ENCODE measurements at regions not wholly inside any gene's neighbourhood (a gene's known extent, or its start where the extent isn't known, plus 50 kb on each side); places are given as distances from the start of the nearest gene placed in this dataset.
"Not testable (repeated sequence)": the region's sequence is repeated elsewhere in the genome, so short reads cannot be mapped to it uniquely, and the experiment has no call there.

DNA sequence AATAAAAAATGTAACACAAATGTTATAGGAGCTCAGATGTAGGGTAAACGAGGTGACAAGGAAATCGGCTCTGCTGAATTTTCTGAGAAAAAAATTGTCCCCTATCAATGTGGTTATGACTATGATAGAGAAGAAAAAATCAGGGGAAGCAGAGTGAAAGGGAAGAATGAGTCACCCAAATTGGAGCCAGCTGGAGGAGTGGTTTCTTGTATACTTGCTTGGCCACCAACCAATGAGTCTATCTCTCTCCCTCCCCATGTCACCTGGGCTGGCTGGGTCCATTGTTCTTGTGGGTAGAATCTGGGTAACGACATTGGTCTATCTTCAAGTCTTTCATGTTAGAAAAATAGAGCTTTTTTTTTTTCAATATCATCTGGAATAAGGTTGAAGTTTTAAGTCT is 196.6 kb upstream of the FLRT2 start:
- no peak for DNase-seq

DNA sequence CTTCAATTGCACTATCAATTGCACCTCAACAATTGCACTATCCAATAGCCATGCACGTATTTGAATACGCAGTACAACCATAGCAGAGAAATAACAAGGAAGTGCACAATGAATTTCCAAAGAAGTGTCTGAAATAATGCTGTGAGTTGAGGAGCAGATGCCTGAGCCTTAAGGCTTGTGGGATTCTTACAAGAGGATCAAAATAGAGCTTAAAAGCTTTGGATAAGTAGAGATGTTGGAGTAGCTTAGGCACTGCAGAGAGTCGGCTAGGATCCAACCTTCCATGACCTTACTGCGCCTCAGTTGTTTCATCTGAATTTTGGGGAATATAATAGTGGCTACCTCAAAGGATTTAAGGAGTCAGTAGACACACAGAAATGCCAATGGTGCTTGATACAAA is 196.1 kb upstream of the FLRT2 start:
- no peak for DNase-seq

DNA sequence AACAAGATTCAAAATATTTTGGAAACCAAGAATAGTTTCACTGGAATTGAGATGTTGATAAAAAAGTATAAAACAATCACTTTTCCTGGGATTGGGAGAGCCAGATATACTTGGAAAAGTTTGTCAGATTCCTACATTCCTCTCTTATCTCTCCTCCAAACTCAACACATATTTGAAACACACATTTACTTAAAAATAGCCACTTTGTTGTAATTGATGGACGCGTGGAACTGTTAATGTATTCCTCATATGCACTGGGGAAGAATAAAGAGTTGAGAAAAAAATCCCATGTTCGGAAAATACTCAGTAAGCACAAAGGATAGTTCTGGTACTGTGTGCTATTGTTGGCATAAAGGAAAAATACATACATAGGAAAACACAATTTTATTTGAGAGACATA is 195.6 kb upstream of the FLRT2 start:
- DNase-seq: no peak

DNA sequence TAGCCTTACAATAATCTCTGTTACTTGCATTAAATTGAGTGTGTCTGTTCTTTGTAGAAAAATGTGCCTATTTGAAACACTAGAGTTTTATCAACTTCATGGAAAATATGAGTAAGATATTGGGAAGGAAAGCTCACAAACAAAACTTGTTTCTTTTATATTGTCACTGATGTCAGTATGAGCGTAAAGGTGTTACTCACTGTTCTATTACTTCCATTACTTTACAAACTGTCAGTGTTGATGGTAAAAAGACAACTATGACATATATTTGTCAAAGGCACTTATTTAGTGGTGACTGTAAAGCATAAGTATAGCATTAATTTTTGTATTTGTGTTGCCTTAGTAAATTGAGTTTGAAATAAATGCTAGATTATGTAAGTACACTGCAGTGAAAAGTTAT is 193.7 kb upstream of the FLRT2 start:
- no peak for DNase-seq

DNA sequence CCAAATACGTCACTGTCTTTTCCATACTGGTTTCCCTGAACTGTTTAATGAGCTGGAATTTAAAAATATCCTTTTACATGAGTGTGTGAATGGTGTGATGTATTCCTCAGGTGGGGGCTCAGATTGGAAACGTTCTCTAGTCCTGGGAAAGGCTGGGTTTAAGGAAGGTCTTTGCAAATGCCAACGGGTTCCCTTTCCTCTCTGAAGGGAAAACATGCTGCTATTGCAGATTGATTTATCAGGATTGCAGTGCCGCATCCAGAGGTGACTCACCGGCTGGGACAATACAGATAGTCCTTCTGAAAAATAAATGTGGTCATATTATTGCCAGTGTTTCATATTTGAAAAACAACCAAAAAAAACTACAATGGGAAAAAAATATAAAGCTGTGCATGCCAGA is 193.1 kb upstream of the FLRT2 start:
- no peak for DNase-seq

DNA sequence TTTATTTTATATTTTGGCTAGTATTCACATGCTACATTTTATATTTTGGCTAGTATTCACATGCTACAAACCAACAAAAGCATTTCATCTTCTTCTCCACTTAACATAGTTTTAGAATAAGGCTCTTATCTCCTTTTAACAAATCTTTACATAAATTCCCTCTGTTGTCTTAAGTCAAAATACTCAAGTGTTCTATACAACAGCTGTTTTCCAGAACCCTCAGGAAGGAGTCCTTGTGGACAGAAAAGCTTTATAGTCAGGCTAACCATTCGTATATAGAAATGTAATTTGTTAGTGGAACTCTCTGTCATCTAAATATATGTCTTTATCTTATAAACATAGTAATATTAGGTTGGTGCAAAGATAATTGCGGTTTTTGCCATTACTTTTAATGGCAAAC is 191.0 kb upstream of the FLRT2 start:
- DNase-seq: no peak

DNA sequence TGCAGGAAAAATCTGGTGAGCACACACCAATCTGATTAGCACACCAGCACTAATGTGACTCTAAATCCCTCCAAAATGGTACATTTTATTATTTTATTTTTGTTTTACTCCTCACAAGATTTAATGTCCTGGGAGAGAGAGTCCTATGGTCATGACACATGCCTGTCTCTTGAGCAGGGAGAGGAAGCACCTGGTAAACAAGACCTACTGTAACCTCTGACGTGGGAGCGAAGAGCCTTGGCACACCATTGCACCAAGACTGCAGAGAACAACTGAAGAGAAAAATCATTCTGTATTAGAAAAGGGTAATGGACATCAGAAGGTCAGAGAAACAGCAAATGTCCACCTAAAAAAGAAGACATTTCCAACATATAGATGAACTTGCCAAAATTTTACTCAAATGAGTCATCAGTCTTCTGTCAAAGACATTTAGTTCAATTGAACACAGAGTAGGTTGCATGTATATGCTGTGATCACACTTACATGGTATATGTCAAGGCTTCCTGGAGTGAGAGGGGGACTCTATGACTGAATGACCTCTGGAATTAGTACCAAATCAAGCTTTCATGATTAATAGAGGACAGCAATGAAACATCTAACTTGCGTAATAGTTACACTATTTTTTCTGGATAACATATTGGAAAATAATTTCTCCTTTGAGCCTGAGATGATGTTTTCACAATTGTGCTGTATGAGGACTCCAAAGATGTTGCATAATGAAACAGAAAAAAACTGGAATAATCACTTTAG is 186.9 kb upstream of the FLRT2 start:
- DNase-seq: no peak

DNA sequence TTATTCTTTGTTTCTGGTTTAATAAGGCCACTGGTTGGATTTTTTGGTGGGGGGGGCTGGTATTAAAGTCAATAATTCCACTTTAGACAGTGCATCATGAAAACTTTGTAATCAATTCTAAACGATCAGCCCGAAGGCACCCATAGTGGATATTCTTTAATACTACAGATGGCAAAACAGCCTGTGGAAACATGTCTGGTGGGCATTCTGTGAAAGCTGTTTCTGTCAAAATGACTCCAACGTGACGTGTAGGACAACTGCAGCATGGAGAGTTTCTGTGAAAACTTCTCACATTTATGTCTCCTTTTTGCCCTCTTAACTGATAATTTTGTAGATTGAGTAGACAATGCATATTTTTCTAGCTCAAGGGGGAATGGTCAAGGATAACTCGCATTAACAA is 185.8 kb upstream of the FLRT2 start:
- DNase-seq: no peak

DNA sequence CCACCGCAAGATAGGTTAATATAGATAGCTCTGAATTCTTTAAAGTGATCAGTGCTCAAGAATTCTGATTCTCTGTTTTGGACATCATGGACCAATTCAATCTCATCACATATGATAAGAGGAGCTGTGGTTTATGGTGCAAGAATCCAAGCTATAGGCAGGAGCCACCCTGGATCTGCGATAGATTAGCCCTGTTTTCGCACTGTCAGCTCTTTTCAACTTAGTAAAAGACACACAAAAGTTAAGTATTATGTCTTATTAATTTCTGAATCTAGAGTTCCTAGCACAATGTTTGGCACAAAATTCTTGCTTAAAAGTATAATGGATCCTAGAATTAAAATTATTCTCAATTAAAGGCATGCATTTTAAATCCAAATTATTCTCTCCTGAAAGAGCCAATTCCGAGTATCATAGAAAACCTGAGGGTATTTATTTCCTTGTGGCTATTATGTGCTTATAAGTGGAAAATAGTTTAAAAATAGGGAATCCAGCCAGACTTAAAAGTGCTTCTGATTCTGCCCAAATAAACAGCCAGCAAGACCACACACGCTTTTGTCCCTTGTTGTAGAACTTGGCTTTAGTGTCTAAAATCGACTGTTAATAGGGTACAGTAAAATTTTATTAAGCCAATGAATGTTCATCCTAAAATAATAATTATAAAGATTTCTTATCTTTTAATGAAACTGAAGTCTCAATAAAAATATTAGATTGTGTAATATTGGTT is 184.9 kb upstream of the FLRT2 start:
- DNase-seq: no peak

DNA sequence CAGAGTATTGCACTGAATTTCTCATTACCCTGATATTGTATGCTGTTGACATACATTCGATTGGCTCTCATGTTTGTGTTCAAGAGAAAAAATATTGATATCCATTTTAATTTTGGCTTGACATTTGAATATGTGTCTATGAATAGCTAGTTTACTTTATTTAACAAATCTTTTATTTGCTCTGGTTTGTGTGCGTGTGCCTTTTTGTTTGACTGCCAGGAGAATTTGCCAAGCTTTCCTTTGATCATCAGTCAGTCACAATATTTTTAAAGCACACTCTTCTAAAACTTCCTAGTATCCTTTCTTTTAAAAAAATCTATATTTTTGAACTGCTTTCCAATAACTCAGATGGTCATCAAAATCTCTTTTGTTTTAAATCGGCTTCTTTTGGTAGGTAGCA is 179.3 kb upstream of the FLRT2 start:
- DNase-seq: no peak

DNA sequence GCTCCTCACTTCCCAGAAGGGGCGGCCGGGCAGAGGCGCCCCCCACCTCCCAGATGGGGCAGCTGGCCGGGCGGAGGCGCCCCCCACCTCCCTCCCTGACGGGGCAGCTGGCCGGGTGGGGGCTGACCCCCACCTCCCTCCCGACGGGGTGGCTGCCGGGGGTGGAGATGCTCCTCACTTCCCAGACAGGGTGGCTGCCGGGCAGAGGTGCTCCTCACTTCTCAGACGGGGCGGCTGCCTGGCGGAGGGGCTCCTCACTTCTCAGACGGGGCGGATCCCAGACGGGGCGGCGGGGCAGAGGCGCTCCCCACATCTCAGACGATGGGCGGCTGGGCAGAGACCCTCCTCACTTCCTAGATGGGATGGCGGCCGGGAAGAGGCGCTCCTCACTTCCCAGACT is 177.4 kb upstream of the FLRT2 start:
- DNase-seq: not testable (repeated sequence)

DNA sequence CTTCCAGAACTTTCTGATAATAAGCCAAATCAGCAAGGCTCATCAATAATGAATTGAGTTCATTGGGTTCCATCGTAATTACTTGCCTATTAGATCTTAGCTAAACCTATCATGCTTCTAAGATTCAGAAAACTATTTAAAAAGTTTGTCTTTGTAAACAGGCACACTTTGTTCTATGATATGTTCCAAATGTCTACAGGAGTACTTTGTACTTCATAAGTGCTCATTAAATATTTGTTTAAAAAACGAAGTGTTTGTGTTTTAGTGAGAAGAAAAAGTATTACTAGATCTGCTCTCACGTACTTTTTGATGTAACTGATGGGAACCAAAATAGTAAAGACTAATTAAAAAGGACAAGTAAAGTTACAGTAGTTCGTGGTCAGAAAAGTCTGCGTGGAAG is 172.8 kb upstream of the FLRT2 start:
- DNase-seq: no peak

DNA sequence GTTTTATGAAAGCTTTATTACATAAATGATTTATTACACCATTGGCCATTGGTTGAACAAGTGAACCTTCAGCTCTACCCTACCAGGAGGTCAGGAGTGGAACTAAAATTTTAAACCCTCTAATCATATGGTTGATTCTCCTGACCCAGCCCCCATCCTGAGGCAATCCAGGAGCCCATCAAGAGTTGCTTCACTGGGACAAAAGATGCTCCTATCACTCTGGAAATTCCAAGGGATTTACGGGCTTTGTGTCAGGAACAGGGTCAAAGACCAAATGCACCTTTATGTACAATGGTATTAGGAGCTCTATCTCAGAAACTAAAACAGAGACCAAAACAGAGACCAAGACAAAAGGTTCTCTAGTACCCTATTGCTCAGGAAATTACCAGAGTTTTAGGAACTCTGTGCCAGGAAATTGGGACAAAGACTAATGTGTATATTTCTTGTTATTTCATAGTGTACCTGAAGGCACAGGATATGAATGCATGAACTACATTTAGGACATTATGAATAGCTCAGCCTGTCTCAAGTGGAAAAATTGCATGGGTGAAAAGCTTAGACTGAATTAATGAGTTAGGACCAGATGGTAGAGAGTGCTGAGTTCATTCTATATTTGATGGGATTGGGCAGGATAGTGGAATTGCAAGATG is 171.7 kb upstream of the FLRT2 start:
- no peak for DNase-seq

DNA sequence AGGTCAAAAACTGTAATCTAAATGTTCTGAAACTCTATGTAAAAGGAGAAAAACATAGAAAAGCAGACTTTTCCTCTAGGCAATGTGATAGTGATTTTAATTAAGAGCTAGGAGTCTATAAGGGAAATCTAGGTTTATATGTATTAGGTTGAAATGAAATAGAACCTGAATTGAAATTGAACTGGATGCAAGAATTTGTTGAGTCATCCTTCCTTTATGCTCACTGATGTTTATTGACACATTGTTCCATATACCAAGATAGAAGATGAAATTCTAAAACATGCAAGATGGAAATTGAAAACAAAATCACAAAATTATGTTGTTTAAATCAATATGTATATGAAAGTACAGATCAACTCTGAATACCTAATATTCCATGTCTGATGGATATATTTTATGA is 170.4 kb upstream of the FLRT2 start:
- DNase-seq: no peak

DNA sequence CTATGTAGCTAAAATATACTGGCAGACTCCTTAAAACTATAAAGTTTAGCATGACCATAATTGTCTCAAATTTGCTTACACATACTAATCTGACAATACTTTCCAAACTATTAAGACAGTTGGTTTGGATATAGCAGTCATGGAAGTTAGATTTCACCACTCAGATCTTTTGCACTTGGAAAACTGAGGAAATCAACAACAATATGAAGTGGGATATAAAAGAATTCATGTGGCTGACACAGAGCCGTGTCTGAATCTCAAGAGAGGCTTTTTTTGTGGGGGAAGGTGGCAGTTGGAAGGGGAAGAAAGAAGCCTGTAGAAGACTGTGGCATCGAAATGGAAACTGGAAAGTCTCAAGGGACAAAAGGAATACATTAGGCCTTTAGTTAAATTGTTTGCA is 166.6 kb upstream of the FLRT2 start:
- DNase-seq: no peak

DNA sequence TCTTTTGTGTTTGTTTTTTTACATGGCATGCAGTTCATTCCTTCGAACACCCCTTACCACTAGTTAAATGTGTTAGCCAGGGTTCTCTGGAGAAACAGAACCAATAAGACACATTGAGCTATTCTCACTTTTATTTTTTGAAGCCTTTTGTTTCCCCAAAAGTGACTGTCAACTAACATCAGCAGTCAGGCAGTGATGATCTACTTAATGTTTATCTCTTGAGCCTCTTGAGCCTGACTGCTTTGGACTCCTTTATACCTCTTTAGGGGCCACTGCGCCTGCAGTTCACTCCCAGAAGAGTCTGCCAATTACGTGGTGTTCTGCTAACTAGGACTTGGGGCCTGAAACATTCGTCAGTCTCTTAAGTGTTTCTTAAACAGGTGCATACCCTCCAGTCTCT is 163.7 kb upstream of the FLRT2 start:
- no peak for DNase-seq

DNA sequence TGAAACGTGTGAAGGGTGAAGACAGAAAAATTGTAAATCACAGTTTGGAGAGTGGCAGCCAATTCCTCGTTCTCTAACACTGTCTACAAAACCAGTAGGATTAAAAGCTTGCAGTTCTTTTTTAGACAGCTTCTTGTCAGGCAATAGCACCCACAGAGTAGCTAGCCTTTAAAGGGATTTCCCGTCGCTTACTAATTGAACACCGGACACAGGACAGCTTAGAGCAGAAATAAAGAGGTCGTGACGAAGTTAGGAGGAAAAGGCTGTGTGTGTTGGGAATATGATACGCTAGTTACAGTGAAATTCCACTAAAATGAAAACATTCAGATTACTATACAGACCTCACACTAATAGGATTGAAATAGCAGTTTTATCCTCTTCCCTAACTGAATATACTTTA is 149.1 kb upstream of the FLRT2 start:
- no peak for DNase-seq

DNA sequence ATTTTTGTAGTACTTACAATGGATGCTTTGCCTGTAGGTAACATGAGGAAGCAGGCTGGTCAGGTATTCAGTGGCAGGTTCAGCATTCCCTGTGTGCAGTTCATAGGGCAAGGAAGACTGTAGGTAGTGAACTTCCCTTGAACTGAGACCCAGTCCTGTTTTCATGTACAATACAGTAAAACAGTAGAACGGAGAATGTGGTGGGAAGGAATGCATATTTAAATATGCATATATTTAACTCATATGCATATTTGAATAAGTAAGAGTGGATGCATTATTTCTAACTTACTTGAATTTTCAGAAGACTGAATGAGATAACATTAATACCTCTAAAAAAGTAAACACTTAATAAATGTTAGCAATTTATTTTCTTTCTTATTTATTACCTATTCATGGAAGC is 147.6 kb upstream of the FLRT2 start:
- DNase-seq: no peak

DNA sequence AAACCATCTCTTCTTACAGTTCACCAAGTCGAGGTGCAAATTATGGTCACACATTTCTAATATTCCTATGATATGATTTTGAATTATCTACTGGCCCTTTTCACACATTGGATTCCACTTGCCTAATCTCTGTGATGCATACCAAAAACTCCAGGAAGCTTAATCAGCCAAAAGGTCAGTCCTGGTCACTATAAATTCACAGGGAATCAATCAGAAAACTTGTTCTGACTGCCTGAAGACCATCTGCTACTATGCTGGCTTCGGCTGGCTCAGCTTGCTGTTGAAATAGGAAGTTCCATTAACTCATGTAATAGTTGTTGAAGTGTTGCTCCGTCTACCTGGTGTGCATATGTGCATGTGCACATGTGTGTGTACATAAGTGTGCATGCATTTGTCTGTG is 142.8 kb upstream of the FLRT2 start:
- no peak for DNase-seq

DNA sequence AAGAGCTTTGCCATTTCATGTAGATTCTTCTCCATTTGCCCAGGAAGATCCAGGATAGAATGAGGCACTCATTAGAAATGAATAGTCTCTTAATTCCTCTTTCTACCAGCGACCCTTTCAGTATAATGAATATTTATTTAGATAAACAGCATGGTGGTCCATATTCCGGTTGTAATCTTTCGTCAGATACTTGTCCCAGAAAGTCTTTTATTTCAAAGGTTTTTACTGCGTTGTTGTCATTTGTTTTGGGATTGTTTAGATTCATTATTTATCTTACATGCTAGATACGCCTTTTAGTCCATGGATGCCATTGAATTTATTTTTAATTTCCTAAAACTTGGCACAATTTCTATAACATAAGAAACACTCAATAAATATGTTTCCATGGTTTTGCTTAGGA is 139.7 kb upstream of the FLRT2 start:
- no peak for DNase-seq

DNA sequence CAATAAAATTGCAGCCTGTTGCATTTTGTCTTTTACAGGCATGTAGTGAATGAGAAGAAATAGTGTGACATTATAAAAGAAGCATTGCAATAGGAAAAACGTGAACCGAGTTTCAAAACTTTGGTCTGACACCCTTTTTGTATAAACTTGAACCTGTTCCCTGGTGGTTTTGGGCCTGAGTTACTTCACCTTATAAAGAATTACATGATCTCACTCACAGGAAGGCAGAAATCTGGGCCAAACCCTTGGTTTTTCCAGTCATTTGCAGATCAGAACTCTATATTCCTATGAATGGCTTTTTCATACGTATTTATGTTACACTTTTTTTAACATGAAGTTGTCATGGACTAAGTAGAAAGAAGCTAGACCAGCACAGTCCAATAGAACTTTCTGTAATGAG is 138.5 kb upstream of the FLRT2 start:
- DNase-seq: no peak

DNA sequence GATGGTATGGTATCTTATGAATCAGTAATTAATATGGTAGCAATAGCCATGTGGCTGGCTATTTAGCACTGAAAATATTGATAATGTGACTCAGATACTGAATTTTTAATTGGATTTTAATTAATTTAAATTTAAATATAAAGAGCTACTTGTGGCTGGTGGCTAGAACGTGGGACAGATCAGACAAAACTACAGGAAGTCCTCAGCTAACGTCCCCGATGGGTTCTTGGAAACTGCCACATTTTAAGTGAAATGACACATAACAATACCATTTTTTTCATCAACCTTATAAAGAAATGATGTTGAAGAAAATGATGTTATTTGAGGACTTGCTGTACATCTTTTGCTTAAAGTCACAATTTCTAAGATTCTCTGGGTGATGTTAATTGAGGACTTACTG is 138.1 kb upstream of the FLRT2 start:
- DNase-seq: no peak

DNA sequence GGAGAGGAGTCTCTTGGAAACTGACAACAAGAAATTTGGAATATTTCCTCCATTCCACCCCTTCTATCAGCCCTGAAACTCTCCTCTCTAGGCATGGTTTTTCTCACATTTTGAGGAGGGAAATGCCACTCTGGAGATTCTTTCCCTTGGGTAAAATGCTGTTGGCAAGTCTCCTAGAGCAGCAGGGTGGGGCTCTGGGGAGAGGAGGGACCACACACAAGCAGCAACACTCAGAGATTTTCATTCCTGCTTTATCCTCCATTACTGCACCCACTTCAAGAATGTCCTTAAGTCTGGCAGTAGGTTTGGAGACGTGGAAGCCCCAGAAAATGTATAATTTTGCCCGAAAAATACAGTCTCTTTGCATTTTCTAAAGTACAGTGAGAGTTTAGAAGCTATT is 130.8 kb upstream of the FLRT2 start:
- no peak for DNase-seq

DNA sequence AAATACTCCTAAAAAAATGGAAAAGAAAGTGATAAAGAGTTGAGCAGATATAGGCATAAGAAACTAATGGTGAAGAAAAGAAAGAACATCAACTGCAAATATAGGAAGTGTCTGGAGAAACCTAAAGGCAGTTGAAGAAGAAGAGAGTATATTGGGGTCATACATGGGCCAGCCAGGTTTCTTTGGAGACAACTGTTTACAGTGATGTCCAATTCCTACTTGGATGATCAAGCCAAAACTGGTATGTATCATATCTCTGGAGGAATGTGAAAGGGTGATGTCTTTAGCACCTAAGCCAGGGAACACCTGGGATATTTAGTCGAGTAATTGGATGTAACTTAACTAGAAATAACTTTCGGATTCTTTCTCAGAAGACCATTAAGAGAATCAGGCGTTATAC is 129.3 kb upstream of the FLRT2 start:
- DNase-seq: no peak

DNA sequence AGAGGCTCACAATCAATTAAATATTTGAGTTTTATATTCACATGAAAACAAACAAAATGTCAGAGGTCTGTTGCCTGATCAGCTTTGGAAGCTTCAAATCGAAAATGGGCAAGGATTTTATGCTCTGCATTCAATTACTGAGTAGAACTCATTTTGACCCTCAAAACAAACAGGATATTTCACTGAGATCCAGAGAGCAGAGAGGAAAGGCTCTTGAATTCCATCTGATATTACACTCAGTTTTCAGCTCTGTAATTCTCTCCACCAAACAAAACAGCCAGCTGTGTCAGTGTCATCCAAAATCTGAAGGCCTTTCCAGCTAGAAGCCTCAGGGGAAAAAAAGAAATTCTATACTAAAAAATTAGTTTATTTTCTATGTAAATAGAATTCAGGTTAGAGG is 128.6 kb upstream of the FLRT2 start:
- DNase-seq: no peak
